ENCODE measurements at regions not wholly inside any gene's neighbourhood (a gene's known extent, or its start where the extent isn't known, plus 50 kb on each side); places are given as distances from the start of the nearest gene placed in this dataset.

GRCh38 chr3:72565593-72565992 is 282.7 kb downstream of the SHQ1 start:
- DNase-seq (ENCODE audit: low read depth), result no peak

DNA sequence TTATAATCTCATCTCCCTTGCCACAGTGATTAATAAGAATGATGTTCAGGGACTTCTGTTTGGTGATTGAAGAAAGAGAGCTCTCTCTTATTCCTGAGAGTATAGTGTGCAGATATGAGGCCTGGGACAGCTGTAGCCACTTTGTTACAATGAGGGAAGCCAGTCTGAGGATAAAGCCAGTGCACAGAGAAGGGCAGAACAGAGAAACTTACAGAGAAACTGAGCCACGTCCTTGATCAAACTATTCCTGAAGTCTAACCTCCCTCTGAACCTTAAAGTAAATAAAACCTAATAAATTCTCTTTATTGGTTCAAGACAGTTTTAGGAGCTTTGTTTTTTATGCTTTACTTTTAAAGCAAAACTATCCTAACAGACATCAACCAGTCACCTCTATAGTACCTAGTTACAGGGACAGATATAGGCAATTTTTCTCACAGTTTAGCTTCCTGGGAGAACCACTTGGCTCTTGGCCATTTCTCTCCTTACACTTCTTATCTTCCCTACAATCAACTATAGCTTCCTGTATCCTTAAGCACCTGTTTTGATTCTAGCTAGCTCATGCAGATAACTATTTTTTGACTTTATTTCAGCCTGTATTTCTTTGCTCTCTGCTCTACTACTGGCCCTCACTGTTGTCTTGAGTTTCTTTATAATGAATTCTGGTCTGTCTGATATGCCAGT is 284.4 kb downstream of the SHQ1 start:
- no peak for DNase-seq (ENCODE audit: low read depth)

DNA sequence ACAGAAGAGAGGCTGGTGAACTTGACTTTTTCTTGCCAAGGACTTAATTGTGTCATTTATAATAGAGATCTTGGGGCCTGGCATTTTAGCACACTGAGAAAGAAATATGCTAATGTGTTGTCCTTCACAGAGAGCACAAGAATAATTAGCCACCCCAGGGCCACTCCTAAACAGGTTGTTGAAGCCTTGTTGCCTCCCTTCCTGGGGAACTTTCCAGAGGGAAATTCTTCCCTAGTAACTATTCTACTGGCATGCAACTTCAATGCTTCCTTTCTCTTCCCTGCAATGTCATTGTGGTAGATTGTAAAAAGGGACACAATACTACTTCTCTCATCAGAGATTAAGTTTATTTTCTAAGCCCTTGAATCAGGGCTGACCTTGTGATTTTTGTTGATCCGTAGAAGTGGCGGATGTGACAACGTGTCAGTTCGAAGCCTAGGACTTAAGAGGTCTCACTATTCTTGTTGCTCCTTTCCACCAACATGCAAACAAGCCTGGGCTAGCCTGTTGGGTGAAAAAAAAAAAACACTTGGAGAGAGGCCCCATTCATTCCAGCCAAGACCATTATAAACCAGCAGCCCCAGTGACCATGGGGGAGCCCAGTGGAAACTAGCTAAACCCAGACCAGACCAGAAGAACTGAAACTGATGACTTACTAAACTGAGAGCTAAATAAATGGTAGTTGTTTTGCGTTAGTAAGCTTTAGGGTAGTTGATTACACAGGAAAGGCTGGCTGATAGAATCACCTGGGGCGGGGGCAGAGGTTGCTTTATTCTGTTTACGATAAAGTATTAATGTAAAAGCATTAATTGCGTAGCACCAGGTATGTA is 287.2 kb downstream of the SHQ1 start:
- DNase-seq (ENCODE audit: low read depth), result no peak

GRCh38 chr3:72559385-72559784 is 288.9 kb downstream of the SHQ1 start:
- DNase-seq (ENCODE audit: low read depth), result no peak

DNA sequence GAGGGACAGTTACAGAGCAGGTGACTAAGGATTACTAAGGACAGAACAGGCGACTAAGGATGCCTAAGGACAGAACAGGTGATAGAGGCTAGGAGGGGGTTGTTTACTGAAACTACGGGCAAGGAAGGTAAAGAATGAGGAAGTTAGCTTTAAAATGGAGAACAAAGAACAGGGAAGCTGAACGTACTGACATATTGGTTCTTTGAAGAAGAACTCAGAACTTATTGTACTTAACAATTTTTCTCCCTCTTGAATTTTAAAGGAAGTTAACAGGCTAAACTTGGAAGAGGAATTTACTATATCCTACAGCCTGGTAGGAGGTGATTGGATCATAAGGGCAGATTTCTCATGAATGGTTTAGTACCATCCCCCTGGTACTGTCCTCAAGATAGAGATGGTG is 290.2 kb downstream of the SHQ1 start:
- DNase-seq (ENCODE audit: low read depth), result no peak

- no peak for DNase-seq (ENCODE audit: low read depth)
These were observed 292.5 kb downstream of the SHQ1 start for GRCh38 chr3:72555714-72556113.

DNA sequence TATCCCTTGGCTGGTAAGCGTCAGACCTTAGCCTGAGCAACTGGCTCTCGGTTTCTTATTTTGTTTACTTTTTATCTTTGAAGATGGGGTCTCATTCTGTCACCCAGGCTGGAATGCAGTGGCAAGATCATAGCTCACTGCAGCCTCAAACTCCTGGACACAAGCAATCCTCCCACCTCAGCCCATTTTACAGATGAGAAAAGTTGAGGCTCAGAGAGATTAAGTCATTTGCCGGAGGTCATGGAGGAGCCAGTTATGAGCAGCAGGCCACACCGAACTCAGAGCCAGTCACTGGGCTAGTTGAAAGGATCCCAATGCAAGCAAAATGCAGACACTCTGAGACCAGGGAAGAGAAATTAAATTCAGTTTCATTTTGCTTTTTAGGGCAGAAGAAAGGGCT is 293.6 kb downstream of the SHQ1 start:
- DNase-seq (ENCODE audit: low read depth), result no peak

DNA sequence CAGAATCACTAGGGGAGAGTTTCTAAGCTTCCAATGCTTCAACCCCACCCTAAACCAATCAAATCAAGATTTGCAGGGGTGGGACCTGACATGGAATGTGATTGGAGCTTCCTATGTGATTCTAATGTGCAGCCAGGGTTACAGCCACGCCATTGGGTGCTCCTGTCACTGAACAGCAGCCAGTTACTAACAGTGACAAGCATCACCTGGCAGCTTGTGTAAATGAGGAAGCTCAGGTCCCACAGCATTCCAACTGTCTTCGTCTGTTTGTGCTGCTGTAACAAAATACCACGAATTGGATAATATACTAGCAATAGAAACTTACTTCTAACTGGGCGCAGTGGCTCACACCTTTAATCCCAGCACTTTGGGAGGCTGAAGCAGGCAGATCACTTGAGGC is 294.9 kb downstream of the SHQ1 start:
- no peak for DNase-seq (ENCODE audit: low read depth)

DNA sequence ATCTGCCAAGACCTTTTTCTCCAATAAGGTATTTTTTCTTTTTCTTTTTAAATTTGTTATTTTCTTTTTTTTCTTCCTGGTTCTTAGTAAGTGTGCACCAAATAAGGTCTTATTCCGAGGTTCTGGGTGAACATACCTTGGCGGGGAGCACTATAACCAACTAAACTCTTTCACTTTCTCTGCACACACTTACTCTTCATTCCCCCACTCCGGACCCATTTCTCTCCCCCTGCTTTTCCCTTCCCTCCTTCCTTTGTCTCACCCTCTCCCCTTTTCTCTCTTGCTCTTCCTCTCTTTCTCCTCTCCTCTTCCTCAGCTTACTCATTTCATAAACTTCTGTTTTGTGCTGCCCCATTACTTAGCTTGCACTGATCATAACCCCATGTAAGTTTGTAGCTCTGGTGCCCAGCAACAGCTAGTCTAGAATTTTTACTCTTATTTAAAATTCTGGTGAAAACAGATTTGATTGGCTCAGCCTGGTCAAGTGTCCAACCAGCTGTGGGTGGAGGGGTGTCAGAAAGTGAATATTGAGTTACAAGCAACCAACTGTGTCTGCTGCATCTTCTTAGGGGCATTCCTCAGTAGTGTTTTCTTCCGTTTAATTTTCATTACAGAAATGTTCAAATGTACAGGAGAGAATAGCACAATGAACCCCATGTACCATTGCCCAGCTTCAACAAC is 297.5 kb downstream of the SHQ1 start:
- DNase-seq (ENCODE audit: low read depth), result no peak

- DNase-seq (ENCODE audit: low read depth), result no peak
These were observed 298.3 kb downstream of the SHQ1 start for GRCh38 chr3:72549761-72550581.

DNA sequence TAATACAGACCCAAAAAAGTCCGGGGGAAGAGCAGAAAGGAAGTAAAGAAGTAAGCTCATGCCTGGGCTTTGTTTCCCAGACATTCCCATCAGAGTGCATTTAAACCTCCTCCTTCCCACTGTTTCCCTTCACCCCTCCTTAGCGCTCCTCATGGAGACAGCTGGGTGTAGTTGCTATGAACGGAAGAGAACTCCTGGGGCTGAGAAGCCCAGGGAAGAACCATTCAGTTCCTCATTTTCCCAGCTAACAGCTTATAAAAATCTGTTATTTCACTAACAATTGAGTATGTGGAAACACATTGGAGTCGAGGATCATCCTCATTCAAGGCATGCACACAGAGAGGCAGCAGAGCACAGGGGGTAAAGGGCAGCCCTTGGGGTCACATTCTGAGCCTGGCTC is 299.3 kb downstream of the SHQ1 start:
- no peak for DNase-seq (ENCODE audit: low read depth)

DNA sequence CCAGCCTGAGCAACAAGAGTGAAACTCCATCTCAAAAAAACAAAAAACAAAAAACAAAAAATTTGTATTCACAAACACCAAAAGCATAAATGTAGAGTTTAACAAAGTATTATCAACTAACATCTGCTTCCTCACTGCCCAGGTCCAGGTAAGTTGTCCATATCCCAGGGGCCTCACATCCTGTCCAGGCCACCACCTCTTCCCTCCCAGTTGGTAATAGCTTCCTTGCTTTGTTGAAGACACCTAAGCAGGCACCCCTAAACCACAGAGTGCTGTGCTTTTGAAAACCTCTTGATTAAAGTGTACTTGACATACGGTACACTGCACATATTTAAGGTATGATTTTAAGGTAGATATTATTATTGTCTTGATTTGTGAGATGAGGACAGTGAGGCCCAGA is 299.8 kb downstream of the SHQ1 start:
- DNase-seq (ENCODE audit: low read depth), result no peak

DNA sequence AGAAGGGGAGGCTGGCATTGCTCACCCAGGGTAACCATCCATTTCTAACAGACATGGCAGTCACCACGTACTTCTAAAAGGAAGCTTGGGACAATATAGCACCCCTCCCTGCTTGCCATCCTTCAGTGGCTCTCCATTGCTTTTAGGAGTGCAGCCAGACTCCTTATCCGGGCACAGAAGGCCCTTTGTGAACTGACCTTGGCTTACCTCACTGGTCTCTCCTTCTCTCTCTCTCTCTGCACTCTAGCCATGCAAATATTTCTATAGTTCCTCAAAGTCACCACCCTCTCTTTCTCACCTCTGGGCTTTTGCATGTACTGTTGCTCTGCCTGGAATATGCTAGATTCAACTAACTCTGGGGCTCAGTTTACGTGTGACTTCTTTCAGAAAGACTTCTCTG is 301.1 kb downstream of the SHQ1 start:
- DNase-seq (ENCODE audit: low read depth), result no peak

DNA sequence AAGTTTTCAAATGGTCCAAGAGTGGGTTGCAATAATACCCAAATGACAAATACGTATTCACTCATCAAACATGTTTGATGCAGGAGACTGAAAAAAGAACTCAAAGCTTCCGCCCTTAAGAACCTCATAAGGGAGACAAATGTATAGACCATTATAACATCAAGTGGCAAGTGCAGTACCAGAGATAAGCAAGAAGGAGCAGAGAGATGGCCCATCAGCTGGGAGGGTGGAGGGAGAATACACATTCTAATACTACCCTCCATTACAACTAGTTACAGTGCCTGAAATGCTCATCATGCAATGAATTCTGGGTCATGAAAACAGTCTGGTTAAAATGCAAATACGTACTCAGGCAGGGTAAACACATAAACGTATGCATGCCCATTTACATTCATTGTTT is 304.0 kb downstream of the SHQ1 start:
- DNase-seq (ENCODE audit: low read depth), result no peak

- DNase-seq (ENCODE audit: low read depth), result no peak
These were observed 305.0 kb downstream of the SHQ1 start for GRCh38 chr3:72543246-72543645.

- DNase-seq (ENCODE audit: low read depth), result no peak
These were observed 305.5 kb downstream of the SHQ1 start for GRCh38 chr3:72542781-72543180.

DNA sequence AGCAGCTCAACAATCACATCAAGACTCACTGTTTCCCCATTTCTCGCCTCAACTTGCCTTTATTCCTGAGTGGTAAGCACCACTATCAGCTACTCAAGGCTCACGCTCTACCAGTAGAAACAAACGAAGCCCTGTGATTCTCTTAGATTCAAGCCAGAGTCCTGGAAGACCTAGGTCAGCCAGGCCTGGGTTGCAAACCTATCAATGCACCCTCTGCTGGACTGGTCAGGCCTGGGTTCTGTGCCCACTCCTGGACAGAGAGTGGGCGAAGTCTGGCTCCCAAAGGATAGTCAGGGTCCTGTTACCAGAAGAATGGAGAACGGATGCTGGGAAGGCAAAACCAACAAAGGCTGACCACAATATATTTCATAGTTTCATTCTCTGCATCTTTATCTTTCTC is 308.4 kb downstream of the SHQ1 start:
- DNase-seq (ENCODE audit: low read depth), result no peak

DNA sequence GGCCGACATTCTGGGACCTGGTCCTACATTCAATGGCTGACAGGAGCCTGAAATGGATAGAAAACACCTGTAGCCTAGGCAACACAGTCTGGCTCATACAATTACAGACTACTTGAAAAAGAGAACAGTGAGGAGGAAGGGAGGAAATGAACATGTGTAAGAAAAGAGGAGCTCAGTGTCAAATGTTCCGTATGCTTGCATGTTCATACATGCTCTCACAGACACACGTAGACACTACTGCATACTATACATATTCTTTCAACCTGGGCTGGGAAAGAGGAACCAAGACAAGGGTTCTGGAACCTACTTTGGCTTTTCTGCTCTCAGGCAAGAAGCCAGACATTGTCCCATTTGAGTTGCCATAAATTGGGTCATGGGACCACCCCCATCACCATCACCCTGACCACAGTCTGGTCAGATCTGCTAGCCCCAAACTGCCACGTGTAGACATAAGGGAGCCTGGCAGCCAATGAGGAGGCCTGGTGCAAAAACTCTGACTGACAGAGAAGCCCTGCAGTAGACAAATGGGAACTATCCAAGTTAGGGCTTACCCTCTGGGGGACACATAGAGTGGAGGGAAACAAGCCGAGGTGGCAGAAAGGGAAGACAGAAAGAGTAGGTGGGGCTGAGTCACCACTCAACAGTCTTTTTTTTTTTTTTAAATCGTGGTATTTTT is 310.0 kb downstream of the SHQ1 start:
- no peak for DNase-seq (ENCODE audit: low read depth)

DNA sequence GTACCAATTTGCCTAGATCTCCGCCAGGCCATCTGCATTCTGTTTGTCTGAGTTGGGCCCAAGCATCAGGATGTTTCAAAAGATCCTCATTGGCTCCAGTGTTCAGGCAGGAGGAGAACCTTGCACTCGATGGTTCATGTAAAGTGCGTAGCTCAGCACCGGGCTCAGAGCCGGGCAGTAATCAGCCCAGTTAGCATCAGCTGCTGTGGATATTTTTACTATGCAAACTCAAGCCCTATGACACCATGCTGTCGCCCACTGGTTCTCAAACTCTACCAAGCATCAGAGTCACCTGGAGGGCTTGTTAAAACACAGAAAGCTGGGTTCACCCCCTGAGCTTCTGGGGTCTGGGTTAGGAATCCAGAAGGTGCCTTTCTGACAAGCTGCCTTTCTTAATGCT is 310.8 kb downstream of the SHQ1 start:
- DNase-seq (ENCODE audit: low read depth), result no peak

DNA sequence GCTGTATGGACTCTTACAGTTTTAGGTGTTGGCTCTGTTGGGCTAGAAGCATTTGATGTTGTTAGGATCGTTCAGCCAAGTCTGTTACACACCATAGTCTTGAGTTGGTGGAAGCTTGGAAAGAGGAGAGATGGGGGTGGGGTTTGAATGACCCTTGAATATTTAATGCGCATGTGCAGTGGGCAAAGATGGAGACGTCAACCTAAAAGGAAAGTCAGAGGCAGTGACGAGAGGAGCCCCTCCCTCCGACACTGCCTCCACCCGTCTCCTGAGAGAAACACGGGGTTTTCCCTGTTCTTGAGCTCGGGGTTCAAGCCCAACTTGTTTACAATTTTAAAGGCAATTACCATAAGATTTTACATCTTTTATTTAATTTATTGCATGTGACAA is 311.4 kb downstream of the SHQ1 start:
- no peak for DNase-seq (ENCODE audit: low read depth)

- DNase-seq (ENCODE audit: low read depth), result no peak
These were observed 311.9 kb downstream of the SHQ1 start for GRCh38 chr3:72536206-72536877.

Data from stimulated activated CD4-positive, alpha-beta T cell treated with anti-CD3 and anti-CD28 coated beads, Interleukin-2, amount 100 ng/mL, for 4 hours (primary cell).